ENCODE measurements at regions not wholly inside any gene's neighbourhood (a gene's known extent, or its start where the extent isn't known, plus 50 kb on each side); places are given as distances from the start of the nearest gene placed in this dataset.
"Not testable (repeated sequence)": the region's sequence is repeated elsewhere in the genome, so short reads cannot be mapped to it uniquely, and the experiment has no call there.

GRCh38 chr15:93940226-93940625 lies 291.1 kb upstream of the MCTP2 start:
- no peaks in the 10 kb centered on the region for H3K9me3 ChIP-seq (ENCODE audit: control insufficient read depth in 3 of 3, low read length in 3 of 3)
- H3K36me3 ChIP-seq (ENCODE audit: control insufficient read depth in 3 of 3, insufficient read depth in 3 of 3, low read length in 3 of 3), result no peaks in the 10 kb centered on the region
- H3K4me3 ChIP-seq (ENCODE audit: low read length in 3 of 3), result no peak overlapping the region
- H3K27me3 ChIP-seq (ENCODE audit: control insufficient read depth in 3 of 3, insufficient read depth in 3 of 3, low read length in 3 of 3), result no peaks in the 10 kb centered on the region
- H3K27ac ChIP-seq (ENCODE audit: low read depth, low read length), result no peak overlapping the region
- H3K9ac ChIP-seq (ENCODE audit: low read depth in 1 of 3, low read length in 3 of 3), result no peak overlapping the region
- peaks cover 0 to 3% (median 0%) of the 10 kb centered on the region in 3 donors for H3K4me1 ChIP-seq (ENCODE audit: control insufficient read depth in 3 of 3, insufficient read depth in 3 of 3, low read length in 3 of 3)

- H3K27ac ChIP-seq (ENCODE audit: low read depth, low read length), result no peak overlapping the region
- peaks cover 0 to 2% (median 0%) of the 10 kb centered on the region in 3 donors for H3K4me1 ChIP-seq (ENCODE audit: control insufficient read depth in 3 of 3, insufficient read depth in 3 of 3, low read length in 3 of 3)
- H3K4me3 ChIP-seq (ENCODE audit: low read length in 3 of 3), result no peak overlapping the region
- no peaks in the 10 kb centered on the region for H3K36me3 ChIP-seq (ENCODE audit: control insufficient read depth in 3 of 3, insufficient read depth in 3 of 3, low read length in 3 of 3)
- H3K27me3 ChIP-seq (ENCODE audit: control insufficient read depth in 3 of 3, insufficient read depth in 3 of 3, low read length in 3 of 3), result no peaks in the 10 kb centered on the region
- H3K9ac ChIP-seq (ENCODE audit: low read depth in 1 of 3, low read length in 3 of 3), result no peak overlapping the region
- H3K9me3 ChIP-seq (ENCODE audit: control insufficient read depth in 3 of 3, low read length in 3 of 3), result no peaks in the 10 kb centered on the region
Measured at GRCh38 chr15:93932164-93932776, 299.1 kb upstream of the MCTP2 start.

- Histone ChIP-seq H3K36me3 (ENCODE audit: control insufficient read depth in 3 of 3, insufficient read depth in 3 of 3, low read length in 3 of 3) (no peaks in the 10 kb centered on the region), H3K4me1 (ENCODE audit: control insufficient read depth in 3 of 3, insufficient read depth in 3 of 3, low read length in 3 of 3) (peaks cover 0 to 2% (median 0%) of the 10 kb centered on the region in 3 donors), H3K9me3 (ENCODE audit: control insufficient read depth in 3 of 3, low read length in 3 of 3) (no peaks in the 10 kb centered on the region), H3K4me3 (ENCODE audit: low read length in 3 of 3) (no peak overlapping the region), H3K27ac (ENCODE audit: low read depth, low read length) (peak overlapping the region; percentile 68), H3K27me3 (ENCODE audit: control insufficient read depth in 3 of 3, insufficient read depth in 3 of 3, low read length in 3 of 3) (no peaks in the 10 kb centered on the region), H3K9ac (ENCODE audit: low read depth in 1 of 3, low read length in 3 of 3) (no peak overlapping the region)
Measured at GRCh38 chr15:93929375-93930094, 301.8 kb upstream of the MCTP2 start.

GRCh38 chr15:93920204-93920603 lies 311.2 kb upstream of the MCTP2 start:
- H3K9me3 ChIP-seq (ENCODE audit: control insufficient read depth in 3 of 3, low read length in 3 of 3), result no peaks in the 10 kb centered on the region
- H3K9ac ChIP-seq (ENCODE audit: low read depth in 1 of 3, low read length in 3 of 3), result no peak overlapping the region
- H3K27me3 ChIP-seq (ENCODE audit: control insufficient read depth in 3 of 3, insufficient read depth in 3 of 3, low read length in 3 of 3), result no peaks in the 10 kb centered on the region
- H3K4me3 ChIP-seq (ENCODE audit: low read length in 3 of 3), result no peak overlapping the region
- H3K4me1 ChIP-seq (ENCODE audit: control insufficient read depth in 3 of 3, insufficient read depth in 3 of 3, low read length in 3 of 3), result no peaks in the 10 kb centered on the region
- no peak overlapping the region for H3K27ac ChIP-seq (ENCODE audit: low read depth, low read length)
- no peaks in the 10 kb centered on the region for H3K36me3 ChIP-seq (ENCODE audit: control insufficient read depth in 3 of 3, insufficient read depth in 3 of 3, low read length in 3 of 3)

GRCh38 chr15:93918801-93919200 lies 312.6 kb upstream of the MCTP2 start:
- not testable (repeated sequence) for H3K4me1 ChIP-seq (ENCODE audit: control insufficient read depth in 3 of 3, insufficient read depth in 3 of 3, low read length in 3 of 3); H3K9me3 ChIP-seq (ENCODE audit: control insufficient read depth in 3 of 3, low read length in 3 of 3); H3K36me3 ChIP-seq (ENCODE audit: control insufficient read depth in 3 of 3, insufficient read depth in 3 of 3, low read length in 3 of 3)

GRCh38 chr15:93917181-93917580 lies 314.2 kb upstream of the MCTP2 start:
- H3K4me3 ChIP-seq (ENCODE audit: low read length in 3 of 3), result no peak overlapping the region
- no peak overlapping the region for H3K27ac ChIP-seq (ENCODE audit: low read depth, low read length)
- H3K36me3 ChIP-seq (ENCODE audit: control insufficient read depth in 3 of 3, insufficient read depth in 3 of 3, low read length in 3 of 3), result no peaks in the 10 kb centered on the region
- no peaks in the 10 kb centered on the region for H3K9me3 ChIP-seq (ENCODE audit: control insufficient read depth in 3 of 3, low read length in 3 of 3)
- H3K9ac ChIP-seq (ENCODE audit: low read depth in 1 of 3, low read length in 3 of 3), result no peak overlapping the region
- no peaks in the 10 kb centered on the region for H3K27me3 ChIP-seq (ENCODE audit: control insufficient read depth in 3 of 3, insufficient read depth in 3 of 3, low read length in 3 of 3)
- no peaks in the 10 kb centered on the region for H3K4me1 ChIP-seq (ENCODE audit: control insufficient read depth in 3 of 3, insufficient read depth in 3 of 3, low read length in 3 of 3)

More at GRCh38 chr15:93918801-93919200, 312.6 kb upstream of the MCTP2 start:
- not testable (repeated sequence) for H3K27me3 ChIP-seq (ENCODE audit: control insufficient read depth in 3 of 3, insufficient read depth in 3 of 3, low read length in 3 of 3); H3K9ac ChIP-seq (ENCODE audit: low read depth in 1 of 3, low read length in 3 of 3); H3K4me3 ChIP-seq (ENCODE audit: low read length in 3 of 3); H3K27ac ChIP-seq (ENCODE audit: low read depth, low read length)

GRCh38 chr15:93913871-93914270 lies 317.5 kb upstream of the MCTP2 start:
- no peak overlapping the region for H3K9ac ChIP-seq (ENCODE audit: low read depth in 1 of 3, low read length in 3 of 3)
- no peaks in the 10 kb centered on the region for H3K9me3 ChIP-seq (ENCODE audit: control insufficient read depth in 3 of 3, low read length in 3 of 3)
- no peak overlapping the region for H3K27ac ChIP-seq (ENCODE audit: low read depth, low read length)
- no peak overlapping the region for H3K4me3 ChIP-seq (ENCODE audit: low read length in 3 of 3)
- H3K36me3 ChIP-seq (ENCODE audit: control insufficient read depth in 3 of 3, insufficient read depth in 3 of 3, low read length in 3 of 3), result no peaks in the 10 kb centered on the region
- no peaks in the 10 kb centered on the region for H3K4me1 ChIP-seq (ENCODE audit: control insufficient read depth in 3 of 3, insufficient read depth in 3 of 3, low read length in 3 of 3)
- no peaks in the 10 kb centered on the region for H3K27me3 ChIP-seq (ENCODE audit: control insufficient read depth in 3 of 3, insufficient read depth in 3 of 3, low read length in 3 of 3)

- Histone ChIP-seq H3K27me3 (ENCODE audit: control insufficient read depth in 3 of 3, insufficient read depth in 3 of 3, low read length in 3 of 3) (no peaks in the 10 kb centered on the region), H3K4me3 (ENCODE audit: low read length in 3 of 3) (no peak overlapping the region), H3K4me1 (ENCODE audit: control insufficient read depth in 3 of 3, insufficient read depth in 3 of 3, low read length in 3 of 3) (no peaks in the 10 kb centered on the region), H3K27ac (ENCODE audit: low read depth, low read length) (no peak overlapping the region), H3K9me3 (ENCODE audit: control insufficient read depth in 3 of 3, low read length in 3 of 3) (no peaks in the 10 kb centered on the region), H3K36me3 (ENCODE audit: control insufficient read depth in 3 of 3, insufficient read depth in 3 of 3, low read length in 3 of 3) (no peaks in the 10 kb centered on the region), H3K9ac (ENCODE audit: low read depth in 1 of 3, low read length in 3 of 3) (no peak overlapping the region)
Measured at GRCh38 chr15:93913310-93913709, 318.1 kb upstream of the MCTP2 start.

- no peaks in the 10 kb centered on the region for H3K9me3 ChIP-seq (ENCODE audit: control insufficient read depth in 3 of 3, low read length in 3 of 3)
- no peaks in the 10 kb centered on the region for H3K4me1 ChIP-seq (ENCODE audit: control insufficient read depth in 3 of 3, insufficient read depth in 3 of 3, low read length in 3 of 3)
- no peak overlapping the region for H3K4me3 ChIP-seq (ENCODE audit: low read length in 3 of 3)
- H3K36me3 ChIP-seq (ENCODE audit: control insufficient read depth in 3 of 3, insufficient read depth in 3 of 3, low read length in 3 of 3), result no peaks in the 10 kb centered on the region
- no peaks in the 10 kb centered on the region for H3K27me3 ChIP-seq (ENCODE audit: control insufficient read depth in 3 of 3, insufficient read depth in 3 of 3, low read length in 3 of 3)
- H3K27ac ChIP-seq (ENCODE audit: low read depth, low read length), result no peak overlapping the region
- no peak overlapping the region for H3K9ac ChIP-seq (ENCODE audit: low read depth in 1 of 3, low read length in 3 of 3)
Measured at GRCh38 chr15:93900476-93901400, 330.6 kb upstream of the MCTP2 start.

- no peaks in the 10 kb centered on the region for H3K4me1 ChIP-seq (ENCODE audit: control insufficient read depth in 3 of 3, insufficient read depth in 3 of 3, low read length in 3 of 3)
- no peaks in the 10 kb centered on the region for H3K27me3 ChIP-seq (ENCODE audit: control insufficient read depth in 3 of 3, insufficient read depth in 3 of 3, low read length in 3 of 3)
- no peaks in the 10 kb centered on the region for H3K9me3 ChIP-seq (ENCODE audit: control insufficient read depth in 3 of 3, low read length in 3 of 3)
- no peaks in the 10 kb centered on the region for H3K36me3 ChIP-seq (ENCODE audit: control insufficient read depth in 3 of 3, insufficient read depth in 3 of 3, low read length in 3 of 3)
- no peak overlapping the region for H3K9ac ChIP-seq (ENCODE audit: low read depth in 1 of 3, low read length in 3 of 3)
- H3K4me3 ChIP-seq (ENCODE audit: low read length in 3 of 3), result no peak overlapping the region
- no peak overlapping the region for H3K27ac ChIP-seq (ENCODE audit: low read depth, low read length)
Measured at GRCh38 chr15:93899817-93900216, 331.5 kb upstream of the MCTP2 start.

All from skeletal muscle tissue (tissue), 3 donors.